AG08396 (cell line): ENCODE measurements at regions not wholly inside any gene's neighbourhood (a gene's known extent, or its start where the extent isn't known, plus 50 kb on each side); places are given as distances from the start of the nearest gene placed in this dataset.
A peak's percentile ranks its signal among the peaks of the same experiment; 100 is the strongest.
"Not testable (repeated sequence)": the region's sequence is repeated elsewhere in the genome, so short reads cannot be mapped to it uniquely, and the experiment has no call there.

Experiments
- DNase-seq: peaks from one replicate; pipeline ENCODE4 v3.0.0; 2012; ENCODE audit warnings: low spot score, mixed read lengths

GRCh38 chr4:149203256-149204001, 612.2 kb downstream of the IQCM start:
- DNase-seq = no peak

GRCh38 chr4:149202117-149202516, 613.5 kb downstream of the IQCM start:
- DNase-seq = no peak

- DNase-seq = no peak
Observed at GRCh38 chr4:149199594-149199993, 616.0 kb downstream of the IQCM start.

GRCh38 chr4:149194061-149194460, 621.6 kb downstream of the IQCM start:
- DNase-seq = no peak

GRCh38 chr4:149187726-149188125, 627.9 kb downstream of the IQCM start:
- DNase-seq = no peak

GRCh38 chr4:149183638-149184037, 632.0 kb downstream of the IQCM start:
- DNase-seq = no peak

- not testable (repeated sequence) for DNase-seq
Observed at GRCh38 chr4:149181459-149181858, 634.2 kb downstream of the IQCM start.

- no peak for DNase-seq
Observed at GRCh38 chr4:149176039-149176438, 639.6 kb downstream of the IQCM start.

- DNase-seq = no peak
Observed at GRCh38 chr4:149175549-149175948, 640.1 kb downstream of the IQCM start.

- DNase-seq = no peak
Observed at GRCh38 chr4:149173241-149174013, 642.2 kb downstream of the IQCM start.

GRCh38 chr4:149168645-149169044, 647.0 kb downstream of the IQCM start:
- DNase-seq = no peak

GRCh38 chr4:149166876-149167275, 648.8 kb downstream of the IQCM start:
- no peak for DNase-seq

- DNase-seq = no peak
Observed at GRCh38 chr4:149166365-149166764, 649.3 kb downstream of the IQCM start.

- DNase-seq = peak; percentile 51
Observed at GRCh38 chr4:149164282-149164681, 651.4 kb downstream of the IQCM start.

GRCh38 chr4:149161247-149161646, 654.4 kb downstream of the IQCM start:
- DNase-seq = peak; percentile 46

- DNase-seq = no peak
Observed at GRCh38 chr4:149160370-149160769, 655.3 kb downstream of the IQCM start.

- no peak for DNase-seq
Observed at GRCh38 chr4:149158817-149159216, 656.8 kb downstream of the IQCM start.

GRCh38 chr4:149145803-149146202, 669.8 kb downstream of the IQCM start:
- peak; percentile 41 for DNase-seq

GRCh38 chr4:149144060-149144459, 671.6 kb downstream of the IQCM start:
- DNase-seq = no peak

GRCh38 chr4:149141391-149141790, 674.3 kb downstream of the IQCM start:
- no peak for DNase-seq

- no peak for DNase-seq
Observed at GRCh38 chr4:149140841-149141240, 674.8 kb downstream of the IQCM start.

- no peak for DNase-seq
Observed at GRCh38 chr4:149136951-149137620, 678.6 kb downstream of the IQCM start.

- no peak for DNase-seq
Observed at GRCh38 chr4:149135062-149135461, 680.6 kb downstream of the IQCM start.
